Common myeloid progenitor, CD34-positive (primary cell): ENCODE measurements at regions not wholly inside any gene's neighbourhood (a gene's known extent, or its start where the extent isn't known, plus 50 kb on each side); places are given as distances from the start of the nearest gene placed in this dataset.
"Not testable (repeated sequence)": the region's sequence is repeated elsewhere in the genome, so short reads cannot be mapped to it uniquely, and the experiment has no call there.

Experiments
- CTCF ChIA-PET: fragments of 350-600 bp; sonication (Branson Sonifier 250); formaldehyde crosslinking; loops from one replicate; lab custom pipeline; 2021; ENCODE audit warnings: antibody characterized with exemption; lab: Charles Lee
- POLR2A ChIA-PET: fragments of 350-600 bp; sonication (Branson Sonifier 250); formaldehyde crosslinking; loops from one replicate; lab custom pipeline; 2021; ENCODE audit warnings: antibody characterized with exemption; lab: Charles Lee
- DNase-seq, 3 donors: peaks; one replicate each; pipeline versions ENCODE4 v3.0.0 to v3.0.0-alpha.2; 2013
- H3K27ac ChIP-seq, 2 experiments: 1 replicate in 1 of 2; 2 replicates in 1 of 2; pipeline ENCODE4 v1.7.0; 2013; ENCODE audit warnings: inconsistent platforms in 2 of 2, low read length in 2 of 2, mild to moderate bottlenecking in 2 of 2, low read depth in 1 of 2, moderate library complexity in 1 of 2; ENCODE audit not compliant: severe bottlenecking in 2 of 2, insufficient read depth in 1 of 2, poor library complexity in 1 of 2
- H3K27me3 ChIP-seq, 5 experiments: replicated peaks in 2 of 5; 1 replicate in 3 of 5; 2 replicates in 2 of 5; pipeline versions ENCODE4 v1.6.1 to v1.7.0; 2013; ENCODE audit warnings: low read length in 4 of 5, mild to moderate bottlenecking in 2 of 5, moderate library complexity in 2 of 5, inconsistent platforms in 1 of 5; ENCODE audit not compliant: insufficient read depth in 5 of 5, control insufficient read depth in 4 of 5
- H3K36me3 ChIP-seq, 4 experiments: 1 replicate in 2 of 4; 2 replicates in 2 of 4; pipeline versions ENCODE4 v1.6.1 to v1.7.0; 2013; ENCODE audit warnings: low read length in 3 of 4, control low read depth in 1 of 4, mild to moderate bottlenecking in 1 of 4; ENCODE audit not compliant: control insufficient read depth in 4 of 4, insufficient read depth in 4 of 4
- H3K4me1 ChIP-seq, 4 experiments: 1 replicate in 3 of 4; 2 replicates in 1 of 4; pipeline versions ENCODE4 v1.6.1 to v1.7.1; 2013; ENCODE audit warnings: low read length in 3 of 4, mild to moderate bottlenecking in 3 of 4, control low read depth in 1 of 4, inconsistent platforms in 1 of 4, moderate library complexity in 1 of 4; ENCODE audit not compliant: control insufficient read depth in 4 of 4, insufficient read depth in 4 of 4; ENCODE audit errors: control extremely low read depth in 1 of 4
- H3K4me3 ChIP-seq, 7 experiments: 1 replicate in 4 of 7; 2 replicates in 3 of 7; pipeline versions ENCODE4 v1.5.1 to v1.7.0; 2013; ENCODE audit warnings: mild to moderate bottlenecking in 7 of 7, low read length in 6 of 7, moderate library complexity in 6 of 7, inconsistent platforms in 2 of 7, low read depth in 2 of 7, control low read depth in 1 of 7; ENCODE audit not compliant: insufficient read depth in 4 of 7, control insufficient read depth in 1 of 7; ENCODE audit errors: extremely low read depth in 1 of 7
- H3K9me3 ChIP-seq, 5 experiments: 1 replicate in 4 of 5; 2 replicates in 1 of 5; pipeline versions ENCODE4 v1.6.1 to v1.7.1; 2013; ENCODE audit warnings: low read length in 4 of 5, mild to moderate bottlenecking in 2 of 5, inconsistent platforms in 1 of 5, low read depth in 1 of 5, moderate library complexity in 1 of 5; ENCODE audit not compliant: control insufficient read depth in 4 of 5, insufficient read depth in 2 of 5; ENCODE audit errors: control extremely low read depth in 1 of 5
- WGBS: methylation state at CpG from one replicate; pipeline ENCODE4 v1.1.5; 2013; ENCODE audit not compliant: insufficient coverage; 5-methylcytosine and 5-hydroxymethylcytosine counted together

DNA sequence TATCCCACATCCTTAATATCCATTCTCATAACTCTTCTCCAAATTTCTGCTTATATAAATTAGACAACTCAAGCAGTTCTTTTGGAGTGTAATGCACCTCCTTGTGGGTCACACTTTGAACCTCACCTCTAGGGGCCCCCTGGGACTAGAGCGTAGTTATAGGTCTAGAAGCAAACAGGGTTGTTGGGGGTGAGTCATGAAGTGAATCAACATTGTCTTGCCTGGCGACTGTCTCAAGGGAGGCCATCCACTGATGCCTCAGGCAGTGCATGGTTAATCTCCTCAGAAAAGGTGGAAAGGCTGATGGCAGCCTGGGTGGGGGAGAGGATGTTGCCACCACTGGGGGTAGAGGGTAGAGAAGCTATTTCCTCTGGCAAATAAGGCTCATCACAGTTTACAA lies 129.1 kb downstream of the TNFRSF21 start:
- Histone ChIP-seq H3K27me3 (no peaks in the 10 kb centered on the region), H3K27ac (no peak overlapping the region), H3K36me3 (no peaks in the 10 kb centered on the region), H3K9me3 (peaks cover 0 to 4% (median 0%) of the 10 kb centered on the region in 5 experiments), H3K4me3 (no peak overlapping the region), H3K4me1 (no peaks in the 10 kb centered on the region)
- 100% methylated on average over 1 of the region's 2 CpGs for WGBS
- ChIA-PET POLR2A (no interaction called here), CTCF (no interaction called here)
- DNase-seq = no peak

DNA sequence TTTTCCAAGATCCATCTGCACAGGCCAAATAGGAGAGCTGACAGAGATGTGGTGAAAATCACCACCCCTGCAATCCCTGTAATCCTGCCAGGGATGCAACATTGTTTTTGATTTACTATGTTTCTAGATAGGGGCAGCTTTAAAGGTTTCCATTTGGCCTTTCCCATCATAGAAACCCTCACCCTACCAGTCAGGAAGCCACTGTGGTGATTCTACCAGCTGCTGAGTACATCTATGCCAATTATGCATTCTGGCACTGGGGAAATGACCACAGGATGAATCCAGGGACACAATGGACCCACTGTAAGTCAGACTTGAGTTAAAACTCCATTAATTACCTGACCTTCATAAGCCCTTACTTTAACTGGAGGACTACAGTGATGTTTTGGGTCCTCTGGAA lies 130.4 kb downstream of the TNFRSF21 start:
- Histone ChIP-seq H3K27me3 (no peaks in the 10 kb centered on the region), H3K36me3 (no peaks in the 10 kb centered on the region), H3K27ac (no peak overlapping the region), H3K9me3 (peaks cover 0 to 4% (median 0%) of the 10 kb centered on the region in 5 experiments), H3K4me3 (no peak overlapping the region), H3K4me1 (no peaks in the 10 kb centered on the region)
- no peak for DNase-seq
- POLR2A ChIA-PET = no interaction called here
- CTCF ChIA-PET = no interaction called here

DNA sequence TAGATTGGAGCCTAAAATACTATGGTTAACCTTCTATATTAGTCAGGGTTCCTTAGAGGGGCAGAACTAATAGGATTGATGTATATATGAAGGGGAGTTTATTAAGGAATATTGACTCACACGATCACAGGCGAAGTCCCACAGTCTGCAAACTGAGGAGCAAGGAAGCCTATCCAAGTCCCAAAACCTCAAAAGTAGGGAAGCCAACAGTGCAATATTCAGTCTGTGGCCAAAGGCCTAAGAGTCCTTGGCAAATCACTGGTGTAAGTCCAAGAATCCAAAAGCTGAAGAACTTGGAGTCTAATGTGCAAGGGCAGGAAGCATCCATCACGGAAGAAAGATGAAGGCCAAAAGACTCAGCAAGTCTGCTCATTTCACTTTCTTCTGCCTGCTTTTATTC lies 133.5 kb upstream of the ADGRF1 start:
- POLR2A ChIA-PET = no interaction called here
- CTCF ChIA-PET = interaction anchor here (1.2 kb wide), 1 partner anchor 12 kb away, joined by 3 read pairs; no protein-coding TSS in a partner anchor
- DNase-seq = no peak
- 100% methylated on average over 2 of the region's 3 CpGs for WGBS
- H3K36me3 ChIP-seq = no peaks in the 10 kb centered on the region
- H3K4me1 ChIP-seq = no peaks in the 10 kb centered on the region
- no peaks in the 10 kb centered on the region for H3K27me3 ChIP-seq
- no peak overlapping the region for H3K27ac ChIP-seq
- H3K9me3 ChIP-seq = peaks cover 0 to 2% (median 0%) of the 10 kb centered on the region in 5 experiments
- no peak overlapping the region for H3K4me3 ChIP-seq

DNA sequence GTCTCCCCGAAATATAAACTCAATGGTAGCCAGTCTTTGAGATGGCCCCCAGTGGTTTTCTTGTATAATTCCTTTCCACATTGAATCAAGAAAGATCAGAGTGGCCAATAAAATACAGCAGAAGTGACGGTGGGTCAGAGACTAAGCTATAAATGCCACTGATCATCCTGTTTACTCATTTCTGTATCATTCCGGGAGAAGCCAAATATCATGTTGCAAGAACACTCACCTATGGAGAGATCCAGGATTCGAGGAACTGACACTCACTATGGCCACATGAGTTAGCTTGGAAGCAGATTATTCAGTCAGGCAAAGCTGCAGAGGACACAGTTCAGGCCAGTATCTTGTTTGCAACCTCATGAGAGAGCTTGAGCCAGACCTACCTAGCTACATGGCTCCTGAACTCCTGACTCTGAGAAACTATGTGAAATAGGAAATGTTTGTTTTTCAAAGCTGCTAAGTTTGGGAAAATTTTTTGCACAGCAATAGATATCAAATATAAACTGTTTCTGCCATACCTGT lies 132.4 kb upstream of the ADGRF1 start:
- no peaks in the 10 kb centered on the region for H3K9me3 ChIP-seq
- CTCF ChIA-PET = no interaction called here
- DNase-seq = no peak

DNA sequence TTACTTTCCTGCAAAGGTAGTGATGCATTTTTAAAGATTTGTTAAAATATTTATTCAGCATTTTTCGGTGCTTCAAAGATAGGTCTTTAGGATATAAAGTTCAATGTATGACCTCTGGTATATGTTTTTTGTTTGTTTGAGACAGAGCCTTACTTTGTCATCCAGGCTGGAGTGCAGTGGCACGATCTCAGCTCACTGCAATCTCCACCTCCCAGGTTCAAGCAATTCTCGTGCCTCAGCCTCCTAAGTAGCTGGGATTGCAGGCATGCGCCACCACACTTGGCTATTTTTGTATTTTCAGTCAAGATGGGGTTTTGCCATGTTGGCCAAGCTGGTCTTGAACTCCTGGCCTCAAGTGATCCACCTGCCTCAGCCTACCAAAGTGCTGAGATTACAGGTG lies 131.9 kb upstream of the ADGRF1 start:
- H3K4me3 ChIP-seq, H3K27ac ChIP-seq, H3K4me1 ChIP-seq, H3K9me3 ChIP-seq, CTCF ChIA-PET, POLR2A ChIA-PET, H3K36me3 ChIP-seq, DNase-seq, H3K27me3 ChIP-seq: not testable (repeated sequence)
- WGBS = 100% methylated on average over 4 of the region's 4 CpGs

More for the DNA sequence above, 132.4 kb upstream of the ADGRF1 start:
- POLR2A ChIA-PET = no interaction called here
- Histone ChIP-seq H3K36me3 (no peaks in the 10 kb centered on the region), H3K27me3 (no peaks in the 10 kb centered on the region), H3K4me1 (no peaks in the 10 kb centered on the region), H3K27ac (no peak overlapping the region), H3K4me3 (no peak overlapping the region)
- 98% methylated on average over 4 of the region's 4 CpGs for WGBS

DNA sequence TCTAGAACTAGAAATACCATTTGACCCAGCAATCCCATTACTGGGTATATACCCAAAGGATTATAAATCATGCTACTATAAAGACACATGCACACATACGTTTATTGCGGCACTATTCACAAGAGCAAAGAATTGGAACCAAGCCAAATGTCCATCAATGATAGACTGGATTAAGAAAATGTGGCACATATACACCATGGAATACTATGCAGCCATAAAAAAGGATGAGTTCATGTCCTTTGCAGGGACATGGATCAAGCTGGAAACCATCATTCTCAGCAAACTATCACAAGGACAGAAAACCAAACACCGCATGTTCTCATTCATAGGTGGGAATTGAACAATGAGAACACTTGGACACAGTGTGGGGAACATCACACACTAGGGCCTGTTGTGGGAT lies 131.0 kb upstream of the ADGRF1 start:
- H3K9me3 ChIP-seq, H3K4me1 ChIP-seq, DNase-seq, H3K27ac ChIP-seq, H3K4me3 ChIP-seq, H3K27me3 ChIP-seq, POLR2A ChIA-PET, H3K36me3 ChIP-seq, CTCF ChIA-PET: not testable (repeated sequence)
- WGBS = 100% methylated on average over 2 of the region's 3 CpGs

DNA sequence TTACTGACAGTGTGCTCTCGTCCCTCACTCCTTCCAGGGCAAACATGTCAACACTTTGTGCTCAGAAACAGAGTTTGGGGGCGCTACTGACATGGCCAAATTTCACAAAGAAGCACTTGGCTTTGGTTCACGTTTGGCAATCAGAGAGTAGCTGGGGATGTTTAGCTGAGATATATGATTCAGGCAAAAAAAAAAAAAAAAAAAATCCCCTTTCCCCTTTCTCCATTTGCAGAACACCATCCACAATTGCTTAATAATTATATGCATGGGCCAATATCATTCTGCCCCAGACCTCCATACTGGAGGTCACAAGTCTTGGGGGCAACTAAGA lies 128.4 kb upstream of the ADGRF1 start:
- 50% methylated on average over 1 of the region's 3 CpGs for WGBS
- POLR2A ChIA-PET = no interaction called here
- no peak for DNase-seq
- Histone ChIP-seq H3K9me3 (no peaks in the 10 kb centered on the region), H3K27me3 (no peaks in the 10 kb centered on the region), H3K4me1 (peaks cover 0 to 6% (median 0%) of the 10 kb centered on the region in 4 experiments), H3K36me3 (no peaks in the 10 kb centered on the region), H3K4me3 (no peak overlapping the region), H3K27ac (no peak overlapping the region)
- CTCF ChIA-PET = interaction anchor here (0.6 kb wide), 1 partner anchor 82 kb away, joined by 3 read pairs; no protein-coding TSS in a partner anchor
